Brain microvascular endothelial cell (primary cell): ENCODE measurements at regions not wholly inside any gene's neighbourhood (a gene's known extent, or its start where the extent isn't known, plus 50 kb on each side); places are given as distances from the start of the nearest gene placed in this dataset.
"Not testable (repeated sequence)": the region's sequence is repeated elsewhere in the genome, so short reads cannot be mapped to it uniquely, and the experiment has no call there.

ENCODE experiments used
- DNase-seq: peaks from one replicate; pipeline ENCODE4 v3.0.0-alpha.2; 2020
- H3K27ac ChIP-seq: fragments of 250-450 bp; sonication (Bioruptor Pico); 2 replicates; pipeline ENCODE4 v1.5.1; 2020; ENCODE audit warnings: mild to moderate bottlenecking, moderate library complexity
- H3K27me3 ChIP-seq: fragments of 250-450 bp; sonication (Bioruptor Pico); replicated peaks from 2 replicates; pipeline ENCODE4 v1.5.1; 2020; ENCODE audit warnings: mild to moderate bottlenecking
- H3K36me3 ChIP-seq: fragments of 250-450 bp; sonication (Bioruptor Pico); replicated peaks from 2 replicates; pipeline ENCODE4 v1.5.1; 2020; ENCODE audit warnings: mild to moderate bottlenecking
- H3K4me3 ChIP-seq: 2 replicates; pipeline ENCODE4 v1.5.1; 2011; ENCODE audit warnings: low read depth, mild to moderate bottlenecking, control low read depth, low read length, moderate library complexity
- CTCF ChIP-seq: IDR thresholded peaks from 2 replicates; pipeline ENCODE4 v1.5.1; 2011; ENCODE audit warnings: low read depth, mild to moderate bottlenecking, moderate library complexity, low read length, control low read depth, inconsistent platforms; ENCODE audit errors: missing control alignments
- in situ Hi-C: cut with HindIII; loops from 2 replicates; pipeline ENCODE4 v1.10.0; 2017; ENCODE audit warnings: low sequenced_read_pairs, low pct_ligation_motif_present

- in situ Hi-C loops, H3K27ac ChIP-seq, DNase-seq, H3K36me3 ChIP-seq, H3K4me3 ChIP-seq, H3K27me3 ChIP-seq: not testable (repeated sequence)
Measured at GRCh38 chr15:85256009-85256997, 124.1 kb upstream of the AKAP13 start.

- H3K36me3 ChIP-seq, DNase-seq, H3K27me3 ChIP-seq, in situ Hi-C loops, H3K4me3 ChIP-seq, H3K27ac ChIP-seq: not testable (repeated sequence)
Measured at GRCh38 chr15:85258062-85258445, 122.3 kb upstream of the AKAP13 start.

- H3K27ac ChIP-seq, H3K4me3 ChIP-seq, H3K36me3 ChIP-seq, DNase-seq, H3K27me3 ChIP-seq, in situ Hi-C loops: not testable (repeated sequence)
Measured at GRCh38 chr15:85258559-85259209, 121.7 kb upstream of the AKAP13 start.

GRCh38 chr15:85260526-85260925, 119.9 kb upstream of the AKAP13 start:
- H3K36me3 ChIP-seq, H3K27me3 ChIP-seq, H3K27ac ChIP-seq, in situ Hi-C loops, DNase-seq, H3K4me3 ChIP-seq: not testable (repeated sequence)

- in situ Hi-C loops, DNase-seq, H3K4me3 ChIP-seq, H3K36me3 ChIP-seq, H3K27me3 ChIP-seq, H3K27ac ChIP-seq: not testable (repeated sequence)
Measured at GRCh38 chr15:85262461-85263055, 117.8 kb upstream of the AKAP13 start.

GRCh38 chr15:85263842-85264440, 116.5 kb upstream of the AKAP13 start:
- H3K4me3 ChIP-seq, H3K27ac ChIP-seq, in situ Hi-C loops, H3K36me3 ChIP-seq, H3K27me3 ChIP-seq, DNase-seq: not testable (repeated sequence)

- DNase-seq, H3K36me3 ChIP-seq, H3K27me3 ChIP-seq, H3K4me3 ChIP-seq, H3K27ac ChIP-seq, in situ Hi-C loops: not testable (repeated sequence)
Measured at GRCh38 chr15:85264614-85265190, 115.7 kb upstream of the AKAP13 start.

- in situ Hi-C loops, H3K4me3 ChIP-seq, H3K27ac ChIP-seq, DNase-seq, H3K27me3 ChIP-seq, H3K36me3 ChIP-seq: not testable (repeated sequence)
Measured at GRCh38 chr15:85267158-85267857, 113.1 kb upstream of the AKAP13 start.

- TF ChIP-seq CTCF, result no peak
- Histone ChIP-seq H3K27me3 (no peaks in the 10 kb centered on the region), H3K4me3 (no peak overlapping the region), H3K36me3 (no peaks in the 10 kb centered on the region), H3K27ac (no peak overlapping the region)
- DNase-seq, result no peak
- in situ Hi-C loops, result no loop called here
Measured at GRCh38 chr15:85274315-85275050, 105.9 kb upstream of the AKAP13 start.
